ENCODE measurements at regions not wholly inside any gene's neighbourhood (a gene's known extent, or its start where the extent isn't known, plus 50 kb on each side); places are given as distances from the start of the nearest gene placed in this dataset.

- no peaks in the 10 kb centered on the region for H3K9me3 Mint-ChIP-seq
- H3K4me1 Mint-ChIP-seq (ENCODE audit: low read depth) = no peaks in the 10 kb centered on the region
- ChIA-PET CTCF (no interaction called here), POLR2A (no interaction called here)
- ATAC-seq = no peak
- intact Hi-C loops (cut with micrococcal nuclease) = no loop called here
- DNase-seq = no peak
- no peak for TF ChIP-seq CTCF (IDR thresholded peaks at IDR 0.05)
- no peak overlapping the region for H3K27ac Mint-ChIP-seq
- peaks cover 26% of the 10 kb centered on the region for H3K27me3 Mint-ChIP-seq
- no peaks in the 10 kb centered on the region for H3K36me3 Mint-ChIP-seq (ENCODE audit: low read depth)
- H3K4me3 Mint-ChIP-seq = no peak overlapping the region
Measured at GRCh38 chr10:25761937-25762336, 172.1 kb upstream of the MYO3A start.

GRCh38 chr10:25766213-25766612 is 167.8 kb upstream of the MYO3A start:
- H3K27ac Mint-ChIP-seq = no peak overlapping the region
- ATAC-seq = no peak
- POLR2A ChIA-PET = no interaction called here

GRCh38 chr10:25766687-25767221 is 167.3 kb upstream of the MYO3A start:
- intact Hi-C loops (cut with micrococcal nuclease) = no loop called here
- Mint-ChIP-seq H3K4me3 (no peak overlapping the region), H3K36me3 (ENCODE audit: low read depth) (no peaks in the 10 kb centered on the region), H3K27ac (no peak overlapping the region), H3K27me3 (peaks cover 28% of the 10 kb centered on the region), H3K4me1 (ENCODE audit: low read depth) (no peaks in the 10 kb centered on the region), H3K9me3 (no peaks in the 10 kb centered on the region)
- ChIA-PET CTCF (interaction anchor here (1.4 kb wide), 1 partner anchor 10 kb away, joined by 4 read pairs; no protein-coding TSS in a partner anchor), POLR2A (no interaction called here)
- ATAC-seq (no peak), DNase-seq (no peak)
- no peak for TF ChIP-seq CTCF (IDR thresholded peaks at IDR 0.05)

More at GRCh38 chr10:25766213-25766612, 167.8 kb upstream of the MYO3A start:
- TF ChIP-seq CTCF (IDR thresholded peaks at IDR 0.05) = no peak
- no peak for DNase-seq
- Mint-ChIP-seq H3K27me3 (peaks cover 28% of the 10 kb centered on the region), H3K4me1 (ENCODE audit: low read depth) (no peaks in the 10 kb centered on the region), H3K9me3 (no peaks in the 10 kb centered on the region), H3K4me3 (no peak overlapping the region), H3K36me3 (ENCODE audit: low read depth) (no peaks in the 10 kb centered on the region)
- intact Hi-C loops (cut with micrococcal nuclease) = no loop called here
- CTCF ChIA-PET = interaction anchor here (1.4 kb wide), 1 partner anchor 9 kb away, joined by 4 read pairs; no protein-coding TSS in a partner anchor

GRCh38 chr10:25768167-25768566 is 165.9 kb upstream of the MYO3A start:
- H3K9me3 Mint-ChIP-seq = no peaks in the 10 kb centered on the region
- ATAC-seq = no peak
- intact Hi-C loops (cut with micrococcal nuclease) = no loop called here
- no peak for DNase-seq
- no peaks in the 10 kb centered on the region for H3K36me3 Mint-ChIP-seq (ENCODE audit: low read depth)
- ChIA-PET CTCF (no interaction called here), POLR2A (no interaction called here)
- peaks cover 28% of the 10 kb centered on the region for H3K27me3 Mint-ChIP-seq
- no peak overlapping the region for H3K4me3 Mint-ChIP-seq
- H3K4me1 Mint-ChIP-seq (ENCODE audit: low read depth) = no peaks in the 10 kb centered on the region
- no peak overlapping the region for H3K27ac Mint-ChIP-seq
- no peak for TF ChIP-seq CTCF (IDR thresholded peaks at IDR 0.05)

DNA sequence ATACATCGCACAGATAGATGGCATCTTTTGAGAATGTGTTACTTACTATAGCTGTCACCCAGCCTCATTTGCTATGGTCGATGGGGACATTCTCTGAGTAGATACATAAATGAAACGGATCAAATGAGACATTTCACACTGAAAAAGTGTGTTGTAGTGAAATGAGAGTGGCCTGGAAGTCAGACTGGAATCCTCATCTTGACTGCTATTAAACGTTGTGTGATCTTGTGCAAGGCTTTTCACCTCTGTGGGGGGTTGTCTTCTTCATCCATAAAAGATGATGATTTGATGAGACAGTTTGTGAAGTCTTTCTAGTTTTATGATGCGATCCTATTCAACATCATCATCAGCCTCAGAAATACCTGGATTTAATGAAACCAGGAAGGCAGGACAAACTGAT is 155.4 kb upstream of the MYO3A start:
- intact Hi-C loops (cut with micrococcal nuclease) = no loop called here
- Mint-ChIP-seq H3K36me3 (ENCODE audit: low read depth) (no peaks in the 10 kb centered on the region), H3K27ac (no peak overlapping the region), H3K9me3 (peaks cover 2% of the 10 kb centered on the region), H3K4me3 (no peak overlapping the region), H3K4me1 (ENCODE audit: low read depth) (no peaks in the 10 kb centered on the region), H3K27me3 (no peaks in the 10 kb centered on the region)
- CTCF ChIA-PET = no interaction called here
- POLR2A ChIA-PET = no interaction called here
- DNase-seq = no peak
- TF ChIP-seq CTCF (IDR thresholded peaks at IDR 0.05) = no peak
- ATAC-seq = no peak
